ENCODE measurements at regions not wholly inside any gene's neighbourhood (a gene's known extent, or its start where the extent isn't known, plus 50 kb on each side); places are given as distances from the start of the nearest gene placed in this dataset.

GRCh38 chr14:59085207-59085739 is 103.2 kb upstream of the DAAM1 start:
- CTCF ChIA-PET, result interaction anchor here (0.7 kb wide), 1 partner anchor 585 kb away, joined by 4 read pairs; no protein-coding TSS in a partner anchor
- POLR2A ChIA-PET, result no interaction called here

- ChIA-PET CTCF (interaction anchor here (0.7 kb wide), 1 partner anchor 586 kb away, joined by 4 read pairs; no protein-coding TSS in a partner anchor), POLR2A (no interaction called here)
Observed at GRCh38 chr14:59086241-59086882, 102.1 kb upstream of the DAAM1 start.

DNA sequence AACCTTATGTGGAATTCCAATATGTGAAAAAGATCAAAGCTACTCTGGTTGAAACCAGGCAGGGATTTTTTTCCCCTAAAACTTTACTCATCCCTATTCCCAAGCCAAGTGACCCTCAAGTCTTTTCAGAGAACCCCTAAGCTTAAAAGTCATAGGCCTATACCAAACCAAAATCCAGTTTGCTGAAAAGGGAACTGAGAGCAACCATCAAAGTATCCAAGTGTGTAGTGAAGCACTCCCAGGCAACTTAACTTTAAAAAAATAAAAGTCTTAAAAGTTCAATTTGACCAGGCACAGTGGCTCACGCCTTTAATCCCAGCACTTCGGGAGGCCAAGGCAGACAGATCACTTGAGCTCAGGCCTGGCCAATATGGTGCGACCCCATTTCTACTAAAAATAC is 101.2 kb upstream of the DAAM1 start:
- CTCF ChIA-PET, result no interaction called here
- POLR2A ChIA-PET, result no interaction called here

- ChIA-PET POLR2A (no interaction called here), CTCF (no interaction called here)
Observed at GRCh38 chr14:59087711-59088110, 100.8 kb upstream of the DAAM1 start.

- ChIA-PET POLR2A (no interaction called here), CTCF (no interaction called here)
Observed at GRCh38 chr14:59090572-59090971, 97.9 kb upstream of the DAAM1 start.

DNA sequence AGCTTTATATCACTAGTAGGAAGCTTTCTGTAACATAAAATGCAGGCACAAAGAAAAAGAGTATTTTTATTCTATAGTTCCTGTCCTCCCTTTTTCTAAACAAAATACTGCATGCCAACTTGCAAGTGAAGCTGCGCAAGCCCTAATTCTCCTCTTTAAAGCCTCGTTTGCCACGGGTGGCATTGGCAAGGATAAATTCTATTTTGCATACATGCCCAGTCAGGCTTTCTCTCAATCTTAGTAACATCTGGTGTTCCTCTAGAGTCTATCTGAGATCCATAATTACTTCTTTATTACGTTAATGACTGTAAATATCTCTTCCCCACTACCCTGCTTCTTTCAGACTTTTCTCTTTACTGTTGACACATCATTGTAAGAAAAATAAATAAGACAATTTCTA is 97.1 kb upstream of the DAAM1 start:
- CTCF ChIA-PET, result no interaction called here
- POLR2A ChIA-PET, result no interaction called here

- POLR2A ChIA-PET, result no interaction called here
- CTCF ChIA-PET, result no interaction called here
Observed at GRCh38 chr14:59091976-59092375, 96.5 kb upstream of the DAAM1 start.

- ChIA-PET POLR2A (interaction anchor here (0.7 kb wide), 1 partner anchor 200 kb away, joined by 8 read pairs; no protein-coding TSS in a partner anchor), CTCF (interaction anchor here (0.7 kb wide), 2 partner anchors 7 to 1060 kb away, joined by 3 to 4 read pairs; no protein-coding TSS in a partner anchor)
Observed at GRCh38 chr14:59093902-59094301, 94.6 kb upstream of the DAAM1 start.

GRCh38 chr14:59096303-59096702 is 92.2 kb upstream of the DAAM1 start:
- CTCF ChIA-PET, result no interaction called here

DNA sequence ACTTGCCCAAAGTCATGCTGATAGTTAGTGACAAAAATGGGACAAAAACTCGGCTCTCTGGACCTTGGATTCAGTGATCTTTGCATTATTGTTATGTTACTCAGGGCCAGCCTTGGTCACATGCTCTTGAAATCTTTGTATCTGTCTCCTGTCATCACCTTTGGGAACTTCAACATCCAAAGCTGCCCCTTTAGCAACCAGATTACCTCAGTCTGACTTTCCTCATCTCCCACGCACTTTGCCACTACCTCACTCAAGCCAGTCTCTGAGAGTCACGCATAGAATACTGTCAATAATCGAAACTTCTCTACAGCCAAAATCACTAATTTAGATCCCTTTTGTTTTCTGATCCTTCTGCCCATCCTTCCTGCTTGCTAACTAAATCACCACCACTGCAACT is 90.8 kb upstream of the DAAM1 start:
- ChIA-PET CTCF (no interaction called here), POLR2A (no interaction called here)

More at GRCh38 chr14:59096303-59096702, 92.2 kb upstream of the DAAM1 start:
- POLR2A ChIA-PET, result no interaction called here

DNA sequence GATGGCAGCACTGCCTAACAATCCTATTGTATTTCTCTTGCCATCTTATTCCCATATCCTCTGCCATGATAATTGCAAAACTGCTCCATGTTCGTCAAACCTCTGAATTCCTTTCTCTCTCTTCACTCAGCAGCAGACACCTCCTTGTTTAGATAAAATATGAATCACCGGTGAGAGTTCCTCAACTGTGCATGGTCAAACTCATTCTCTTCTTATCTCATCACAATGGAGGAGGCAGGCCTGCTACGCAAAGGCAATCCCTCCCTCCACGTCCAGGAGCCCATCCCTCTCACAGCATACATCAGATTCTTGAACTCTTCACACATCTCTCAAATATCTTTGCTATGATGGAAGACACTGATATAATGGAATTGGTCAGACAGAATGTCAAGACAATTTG is 90.1 kb upstream of the DAAM1 start:
- POLR2A ChIA-PET, result no interaction called here

DNA sequence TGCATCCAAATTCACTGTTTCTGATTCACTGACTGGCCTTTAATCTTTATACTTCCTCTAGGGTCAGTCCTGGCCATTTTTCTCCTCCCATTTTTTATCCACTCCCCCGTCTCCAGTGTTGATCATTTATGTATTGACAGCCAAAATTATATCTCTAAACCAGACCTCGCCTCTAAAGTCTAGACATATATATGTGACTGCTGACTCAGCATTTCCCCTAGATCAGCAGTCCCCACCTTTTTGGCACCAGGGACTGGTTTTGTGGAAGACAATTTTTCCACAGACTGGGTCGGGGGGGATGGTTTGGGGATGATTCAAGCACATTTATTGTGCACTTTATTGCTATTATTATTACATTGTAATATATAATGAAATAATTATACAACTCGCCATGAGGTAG is 88.3 kb upstream of the DAAM1 start:
- ChIA-PET POLR2A (no interaction called here), CTCF (no interaction called here)

More for the DNA sequence above, 90.1 kb upstream of the DAAM1 start:
- CTCF ChIA-PET, result no interaction called here

- CTCF ChIA-PET, result interaction anchor here (0.5 kb wide), 1 partner anchor 8 kb away, joined by 4 read pairs; no protein-coding TSS in a partner anchor
- POLR2A ChIA-PET, result no interaction called here
Observed at GRCh38 chr14:59101476-59101875, 87.0 kb upstream of the DAAM1 start.

GRCh38 chr14:59103396-59103795 is 85.1 kb upstream of the DAAM1 start:
- POLR2A ChIA-PET, result no interaction called here
- CTCF ChIA-PET, result no interaction called here

- POLR2A ChIA-PET, result no interaction called here
Observed at GRCh38 chr14:59107819-59108218, 80.6 kb upstream of the DAAM1 start.

DNA sequence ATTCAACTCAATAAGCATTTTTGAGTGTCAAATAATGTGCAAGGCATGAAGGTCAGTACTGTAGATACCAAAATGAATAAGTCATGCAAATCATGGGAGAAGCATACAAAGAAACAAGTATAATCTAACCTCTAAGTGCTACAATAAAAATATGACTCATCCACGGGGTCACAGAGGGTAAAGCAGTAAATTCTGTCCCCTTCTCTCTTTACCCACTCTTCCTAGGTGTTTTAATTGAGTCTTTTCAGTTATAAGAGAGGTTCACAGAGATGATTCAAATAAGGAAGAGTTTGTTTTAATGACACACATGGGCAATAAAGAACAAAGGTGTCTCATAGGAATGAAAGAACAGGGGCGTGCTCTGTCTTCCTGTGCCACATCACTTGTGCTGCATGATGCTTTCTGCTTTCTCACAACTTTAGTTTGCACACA is 71.5 kb upstream of the DAAM1 start:
- ChIA-PET POLR2A (no interaction called here), CTCF (no interaction called here)

More at GRCh38 chr14:59107819-59108218, 80.6 kb upstream of the DAAM1 start:
- CTCF ChIA-PET, result no interaction called here

GRCh38 chr14:59117754-59118528 is 70.5 kb upstream of the DAAM1 start:
- CTCF ChIA-PET, result no interaction called here
- POLR2A ChIA-PET, result no interaction called here

DNA sequence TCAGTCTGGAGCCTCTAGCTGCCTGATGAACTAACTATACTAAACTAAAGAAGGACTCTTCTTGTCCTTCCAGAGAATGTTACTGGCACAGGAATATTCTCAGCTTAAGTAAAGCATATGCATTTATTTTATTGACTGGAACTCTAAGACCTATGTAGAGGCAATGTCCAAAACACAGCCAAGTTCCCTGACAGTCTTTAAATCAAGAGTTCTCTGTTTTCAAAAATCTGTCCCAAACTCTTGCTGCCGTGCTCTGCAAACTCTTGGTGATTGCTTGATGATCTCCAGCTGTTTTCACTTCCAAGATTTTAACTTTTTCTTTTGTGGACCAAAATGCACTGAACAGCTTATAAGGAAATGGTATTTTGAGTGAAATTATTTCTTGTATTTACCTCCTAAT is 67.5 kb upstream of the DAAM1 start:
- POLR2A ChIA-PET, result no interaction called here
- CTCF ChIA-PET, result interaction anchor here (0.6 kb wide), 1 partner anchor 324 kb away, joined by 3 read pairs; no protein-coding TSS in a partner anchor

DNA sequence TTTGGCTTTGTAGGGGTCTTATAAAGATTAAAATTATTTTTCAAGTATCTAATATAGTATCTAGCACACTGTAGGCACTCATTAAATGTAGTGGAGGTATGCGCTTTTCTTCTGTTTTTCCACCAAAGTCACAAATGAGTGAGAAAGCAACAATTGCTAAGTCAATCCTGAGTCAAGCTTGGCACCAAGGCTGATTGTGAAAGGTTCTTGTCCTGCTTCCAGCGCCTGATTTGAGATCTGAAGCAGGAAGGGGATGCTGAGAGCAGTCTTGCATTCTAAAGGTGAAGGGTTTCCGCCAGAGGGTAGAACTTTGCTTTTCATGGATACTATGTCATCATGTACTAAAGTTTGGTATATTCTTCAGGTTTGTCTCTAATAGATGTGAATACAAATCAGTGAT is 64.9 kb upstream of the DAAM1 start:
- POLR2A ChIA-PET, result no interaction called here
- CTCF ChIA-PET, result no interaction called here

DNA sequence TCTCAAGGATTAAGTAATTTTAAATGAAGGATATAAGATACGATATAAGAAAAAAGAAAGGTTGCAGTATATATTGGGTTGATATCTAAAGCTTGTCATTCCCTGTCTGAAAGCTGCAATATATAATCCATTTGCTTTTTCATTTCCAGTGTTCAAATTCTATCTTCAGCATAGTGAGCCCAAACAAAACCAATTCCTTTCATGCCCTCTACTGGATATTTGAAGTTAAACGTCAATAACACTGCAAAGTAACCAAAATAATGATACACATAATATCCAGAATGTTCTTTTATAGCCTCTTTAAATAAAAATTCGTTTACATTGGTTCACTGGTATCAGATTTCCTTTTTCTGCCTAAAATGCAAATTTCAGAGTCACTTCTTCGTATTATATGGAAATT is 64.5 kb upstream of the DAAM1 start:
- ChIA-PET POLR2A (no interaction called here), CTCF (interaction anchor here (1.1 kb wide), 1 partner anchor 320 kb away, joined by 4 read pairs; no protein-coding TSS in a partner anchor)

GRCh38 chr14:59125156-59125555 is 63.3 kb upstream of the DAAM1 start:
- POLR2A ChIA-PET, result no interaction called here
- CTCF ChIA-PET, result interaction anchor here (1.1 kb wide), 1 partner anchor 319 kb away, joined by 4 read pairs; no protein-coding TSS in a partner anchor

Measured in activated CD8-positive, alpha-beta memory T cell treated with anti-CD3 and anti-CD28 coated beads for 36 hours (primary cell).